Transverse colon (tissue), 4 donors: ENCODE measurements at regions not wholly inside any gene's neighbourhood (a gene's known extent, or its start where the extent isn't known, plus 50 kb on each side); places are given as distances from the start of the nearest gene placed in this dataset.

Experiments
- DNase-seq: peaks from one replicate; pipeline ENCODE4 v3.0.0-alpha.2; 2019
- H3K27ac ChIP-seq, 4 donors: fragments of 200-600 bp; sonication (generic); 2 replicates each; pipeline ENCODE4 v1.5.1; 2016 to 2018; ENCODE audit warnings: inconsistent platforms in 4 of 4
- H3K27me3 ChIP-seq: fragments of 200-600 bp; sonication (generic); 2 replicates; pipeline ENCODE4 v1.5.1; 2017; ENCODE audit warnings: inconsistent platforms
- H3K36me3 ChIP-seq, 4 donors: fragments of 200-600 bp; sonication (generic); 2 replicates each; pipeline ENCODE4 v1.5.1; 2017 to 2019; ENCODE audit warnings: inconsistent platforms in 4 of 4
- H3K4me1 ChIP-seq, 4 donors: fragments of 200-600 bp; sonication (generic); 2 replicates each; pipeline ENCODE4 v1.5.1; 2017 to 2020; ENCODE audit warnings: inconsistent platforms in 4 of 4
- H3K4me3 ChIP-seq, 4 donors: fragments of 200-600 bp; sonication (generic); 1 replicate in 1 of 4; 2 replicates in 3 of 4; pipeline versions ENCODE4 v1.5.1 to v1.6.1; 2017 to 2019; ENCODE audit warnings: inconsistent platforms in 4 of 4
- H3K9me3 ChIP-seq, 2 donors: fragments of 200-600 bp; sonication (generic); 2 replicates each; pipeline ENCODE4 v1.5.1; 2017 to 2019; ENCODE audit warnings: inconsistent platforms in 2 of 2
- CTCF ChIP-seq, 5 experiments: fragments of 200-600 bp in 3 of 5; fragments of 450-650 bp in 2 of 5; sonication (generic) in 3 of 5; IDR thresholded peaks; 1 replicate in 2 of 5; 2 replicates in 3 of 5; pipeline ENCODE4 v1.5.1; 2016 to 2017; ENCODE audit warnings: antibody characterized with exemption in 5 of 5, inconsistent platforms in 3 of 5, mild to moderate bottlenecking in 2 of 5, moderate library complexity in 1 of 5
- EP300 ChIP-seq: sonication (generic); formaldehyde crosslinking; IDR thresholded peaks from one replicate; pipeline ENCODE4 v1.6.1; 2017; ENCODE audit warnings: antibody characterized with exemption, low read depth
- POLR2A ChIP-seq: fragments of 450-650 bp; IDR thresholded peaks from one replicate; pipeline ENCODE4 v1.6.1; 2016; ENCODE audit warnings: antibody characterized with exemption, mild to moderate bottlenecking, moderate library complexity
- POLR2AphosphoS5 ChIP-seq, 3 donors: sonication (generic); formaldehyde crosslinking; IDR thresholded peaks; one replicate each; pipeline ENCODE4 v1.6.1; 2016; ENCODE audit warnings: antibody characterized with exemption in 3 of 3
- WGBS, 2 donors: methylation state at CpG; one replicate each; pipeline ENCODE4 v1.1.5; 2018; ENCODE audit warnings: low coverage in 1 of 2; 5-methylcytosine and 5-hydroxymethylcytosine counted together
- in situ Hi-C, 4 donors: fragments of 200-750 bp; cut with MboI; loops; one replicate each; pipeline versions ENCODE4 v1.15.0 to v1.15.1; 2017; ENCODE audit warnings: low sequenced_read_pairs in 3 of 4, low pct_ligation_motif_present in 1 of 4, low pct_unique_long_range_greater_than_20kb in 1 of 4
- intact Hi-C: fragments of 100-400 bp; cut with DNase I; formaldehyde crosslinking; loops from one replicate; pipeline ENCODE4 v1.15.1; 2023; ENCODE audit warnings: low total_unique reads

- no peak overlapping the region for H3K27ac ChIP-seq
- TF ChIP-seq POLR2A (no peak), EP300 (no peak), CTCF (IDR thresholded peaks at IDR 0.05) (no peak), POLR2AphosphoS5 (IDR thresholded peaks at IDR 0.05) (no peak)
- no peaks in the 10 kb centered on the region for H3K9me3 ChIP-seq
- H3K36me3 ChIP-seq, result no peaks in the 10 kb centered on the region
- DNase-seq, result no peak
- H3K4me3 ChIP-seq, result no peak overlapping the region
- no peaks in the 10 kb centered on the region for H3K27me3 ChIP-seq
- intact Hi-C loops, result no loop called here
- in situ Hi-C loops, result no loop called here
- 60 to 93% methylated on average over 1 to 2 of the region's 2 CpGs for WGBS, 2 donors
- no peaks in the 10 kb centered on the region for H3K4me1 ChIP-seq
Measured at GRCh38 chr16:76882105-76882504, 308.9 kb upstream of the MON1B start.

- in situ Hi-C loops, result no loop called here
- Histone ChIP-seq H3K27me3 (no peaks in the 10 kb centered on the region), H3K27ac (no peak overlapping the region), H3K9me3 (no peaks in the 10 kb centered on the region), H3K36me3 (no peaks in the 10 kb centered on the region), H3K4me1 (no peaks in the 10 kb centered on the region), H3K4me3 (no peak overlapping the region)
- TF ChIP-seq POLR2AphosphoS5 (IDR thresholded peaks at IDR 0.05) (no peak), EP300 (no peak), POLR2A (no peak), CTCF (IDR thresholded peaks at IDR 0.05) (no peak)
- intact Hi-C loops, result no loop called here
- no peak for DNase-seq
- 75 to 82% methylated on average over 2 to 3 of the region's 3 CpGs for WGBS, 2 donors
Measured at GRCh38 chr16:76883076-76883475, 307.9 kb upstream of the MON1B start.

GRCh38 chr16:76885776-76886537 lies 305.0 kb upstream of the MON1B start:
- H3K9me3 ChIP-seq, result no peaks in the 10 kb centered on the region
- H3K27ac ChIP-seq, result no peak overlapping the region
- intact Hi-C loops (no loop called here), in situ Hi-C loops (no loop called here)
- 62 to 69% methylated on average over 5 of the region's 5 CpGs for WGBS, 2 donors
- H3K36me3 ChIP-seq, result no peaks in the 10 kb centered on the region
- no peak for DNase-seq
- H3K4me1 ChIP-seq, result no peaks in the 10 kb centered on the region
- TF ChIP-seq POLR2A (no peak), POLR2AphosphoS5 (IDR thresholded peaks at IDR 0.05) (no peak), EP300 (no peak), CTCF (IDR thresholded peaks at IDR 0.05) (no peak)
- no peak overlapping the region for H3K4me3 ChIP-seq
- H3K27me3 ChIP-seq, result no peaks in the 10 kb centered on the region

- Histone ChIP-seq H3K9me3 (no peaks in the 10 kb centered on the region), H3K4me1 (no peaks in the 10 kb centered on the region), H3K4me3 (no peak overlapping the region), H3K27ac (no peak overlapping the region), H3K36me3 (no peaks in the 10 kb centered on the region), H3K27me3 (no peaks in the 10 kb centered on the region)
- no peak for TF ChIP-seq EP300
- TF ChIP-seq POLR2A, result no peak
- TF ChIP-seq POLR2AphosphoS5 (IDR thresholded peaks at IDR 0.05), result no peak
- TF ChIP-seq CTCF (IDR thresholded peaks at IDR 0.05), result no peak
- intact Hi-C loops (no loop called here), in situ Hi-C loops (no loop called here)
- 92 to 93% methylated on average over 1 of the region's 1 CpG for WGBS, 2 donors
- DNase-seq, result no peak
Measured at GRCh38 chr16:76897816-76898215, 293.2 kb upstream of the MON1B start.
